ENCODE measurements at regions not wholly inside any gene's neighbourhood (a gene's known extent, or its start where the extent isn't known, plus 50 kb on each side); places are given as distances from the start of the nearest gene placed in this dataset.

DNA sequence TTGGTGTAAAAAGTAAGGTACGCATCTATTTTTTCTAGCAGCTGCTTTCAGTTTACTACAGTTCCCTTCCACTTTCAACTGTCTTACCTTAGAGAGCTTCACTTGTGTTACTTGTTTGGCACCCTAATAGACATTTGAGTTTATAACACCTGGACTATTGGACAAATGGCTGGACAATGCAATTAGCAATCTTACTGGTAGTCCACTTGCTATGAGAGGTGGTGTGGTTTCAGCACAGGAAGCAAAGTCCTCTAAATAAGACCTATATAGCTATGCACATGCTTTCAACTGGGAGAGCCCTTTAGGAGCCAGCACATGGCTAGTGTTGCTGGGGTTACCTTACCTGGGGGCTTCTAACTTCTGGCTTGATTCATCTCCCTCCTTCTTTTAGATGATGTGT is 119.6 kb upstream of the RANBP3L start:
- Mint-ChIP-seq H3K27me3 (ENCODE audit: low read depth in 3 of 3) (peaks cover 0 to 3% (median 0%) of the 10 kb centered on the region in 3 donors), H3K4me3 (no peak overlapping the region), H3K4me1 (peaks cover 13% of the 10 kb centered on the region), H3K36me3 (no peaks in the 10 kb centered on the region), H3K27ac (no peak overlapping the region), H3K9me3 (peaks cover 0 to 2% (median 0%) of the 10 kb centered on the region in 7 donors)
- Histone ChIP-seq H3K4me3 (replicated peaks in 1 of 3; ENCODE audit: low read depth in 2 of 3, low read length in 3 of 3) (no peak overlapping the region), H3K4me1 (ENCODE audit: control insufficient read depth in 1 of 2, insufficient read depth in 2 of 2, low read length in 2 of 2) (no peaks in the 10 kb centered on the region), H3K9ac (ENCODE audit: insufficient read depth, low read length, poor library complexity, severe bottlenecking) (no peak overlapping the region), H3K4me2 (replicated peaks; ENCODE audit: extremely low read depth, low read length, poor library complexity, severe bottlenecking) (no peak overlapping the region), H3K27me3 (ENCODE audit: control insufficient read depth in 2 of 2, insufficient read depth in 2 of 2, low read length in 2 of 2) (no peaks in the 10 kb centered on the region), H2AFZ (ENCODE audit: insufficient read depth, low read depth, low read length, poor library complexity, severe bottlenecking) (no peak overlapping the region), H3K27ac (ENCODE audit: low read depth in 1 of 2, low read length in 2 of 2) (no peak overlapping the region), H3K9me3 (replicated peaks in 1 of 2; ENCODE audit: control insufficient read depth in 1 of 2, insufficient read depth in 1 of 2, low read length in 2 of 2) (no peaks in the 10 kb centered on the region), H3K79me2 (ENCODE audit: insufficient read depth, low read length) (no peaks in the 10 kb centered on the region), H4K20me1 (ENCODE audit: insufficient read depth, low read length) (no peaks in the 10 kb centered on the region), H3K36me3 (replicated peaks in 1 of 2; ENCODE audit: control insufficient read depth in 1 of 2, insufficient read depth in 2 of 2, low read length in 2 of 2) (no peaks in the 10 kb centered on the region)
- no peak for TF ChIP-seq CTCF (IDR thresholded peaks at IDR 0.05)
- intact Hi-C loops (cut with micrococcal nuclease), result no loop called here
- WGBS (ENCODE audit: insufficient coverage), result no CpG with 5 or more reads among the region's 1 CpG
- DNase-seq, result no peak

DNA sequence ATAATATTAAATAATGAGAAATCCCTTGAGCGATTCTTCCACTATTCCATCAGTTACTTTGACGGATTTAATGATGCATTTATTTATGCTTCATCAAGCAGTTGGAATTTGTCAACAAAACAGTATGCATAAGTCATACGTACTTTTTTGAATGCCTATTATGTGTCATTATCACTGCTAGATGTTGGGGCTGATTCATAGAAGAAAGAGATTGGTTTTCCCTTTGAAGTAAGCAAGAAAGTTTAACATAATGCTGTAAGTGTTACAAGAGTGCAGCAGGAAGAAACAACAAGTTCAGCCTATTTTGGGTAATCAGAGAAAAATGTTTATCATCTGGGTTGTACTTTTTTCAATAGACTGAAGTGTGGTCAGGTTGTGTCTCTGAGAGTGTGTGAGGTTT is 121.2 kb upstream of the RANBP3L start:
- H3K4me2 ChIP-seq (replicated peaks; ENCODE audit: extremely low read depth, low read length, poor library complexity, severe bottlenecking), result no peak overlapping the region
- H4K20me1 ChIP-seq (ENCODE audit: insufficient read depth, low read length), result no peaks in the 10 kb centered on the region
- H3K4me1 ChIP-seq (ENCODE audit: control insufficient read depth in 1 of 2, insufficient read depth in 2 of 2, low read length in 2 of 2), result no peaks in the 10 kb centered on the region
- no peak overlapping the region for H2AFZ ChIP-seq (ENCODE audit: insufficient read depth, low read depth, low read length, poor library complexity, severe bottlenecking)
- Mint-ChIP-seq H3K4me1 (peaks cover 6% of the 10 kb centered on the region), H3K27me3 (ENCODE audit: low read depth in 3 of 3) (peaks cover 0 to 3% (median 0%) of the 10 kb centered on the region in 3 donors), H3K4me3 (no peak overlapping the region), H3K36me3 (no peaks in the 10 kb centered on the region), H3K27ac (no peak overlapping the region), H3K9me3 (peaks cover 0 to 2% (median 0%) of the 10 kb centered on the region in 7 donors)
- H3K36me3 ChIP-seq (replicated peaks in 1 of 2; ENCODE audit: control insufficient read depth in 1 of 2, insufficient read depth in 2 of 2, low read length in 2 of 2), result no peaks in the 10 kb centered on the region
- no peak for DNase-seq
- H3K9ac ChIP-seq (ENCODE audit: insufficient read depth, low read length, poor library complexity, severe bottlenecking), result no peak overlapping the region
- no peaks in the 10 kb centered on the region for H3K9me3 ChIP-seq (replicated peaks in 1 of 2; ENCODE audit: control insufficient read depth in 1 of 2, insufficient read depth in 1 of 2, low read length in 2 of 2)
- no peaks in the 10 kb centered on the region for H3K27me3 ChIP-seq (ENCODE audit: control insufficient read depth in 2 of 2, insufficient read depth in 2 of 2, low read length in 2 of 2)
- H3K4me3 ChIP-seq (replicated peaks in 1 of 3; ENCODE audit: low read depth in 2 of 3, low read length in 3 of 3), result no peak overlapping the region
- no peak overlapping the region for H3K27ac ChIP-seq (ENCODE audit: low read depth in 1 of 2, low read length in 2 of 2)
- TF ChIP-seq CTCF (IDR thresholded peaks at IDR 0.05), result no peak
- WGBS (ENCODE audit: insufficient coverage), result no CpG with 5 or more reads among the region's 3 CpGs
- no peaks in the 10 kb centered on the region for H3K79me2 ChIP-seq (ENCODE audit: insufficient read depth, low read length)
- intact Hi-C loops (cut with micrococcal nuclease), result no loop called here
